HEK293 (cell line): ENCODE measurements at regions not wholly inside any gene's neighbourhood (a gene's known extent, or its start where the extent isn't known, plus 50 kb on each side); places are given as distances from the start of the nearest gene placed in this dataset.

ENCODE experiments used
- CTCF ChIA-PET: fragments of 350-600 bp; formaldehyde crosslinking; extraction: SDS; loops from one replicate; lab custom pipeline; 2021; ENCODE audit warnings: antibody characterized with exemption; lab: Yijun Ruan, JAX
- POLR2A ChIA-PET: fragments of 300-600 bp; formaldehyde crosslinking; extraction: SDS; loops from one replicate; lab custom pipeline; 2020; ENCODE audit warnings: antibody characterized with exemption, inconsistent platforms; lab: Yijun Ruan, JAX
- H3K27ac ChIP-seq: fragments of 200-500 bp; sonication (Bioruptor generic); 2 replicates; pipeline ENCODE4 v1.5.1; 2014; ENCODE audit warnings: low read depth, low read length, control low read depth, inconsistent platforms; ENCODE audit errors: extremely low read depth
- H3K36me3 ChIP-seq, 2 experiments: fragments of 200-500 bp in 1 of 2; sonication (Bioruptor generic) in 1 of 2; 1 replicate in 1 of 2; 2 replicates in 1 of 2; pipeline ENCODE4 v1.5.1; 2014 to 2017; ENCODE audit warnings: inconsistent platforms in 2 of 2, low read length in 2 of 2; ENCODE audit not compliant: control insufficient read depth in 2 of 2, insufficient read depth in 1 of 2
- H3K4me1 ChIP-seq: fragments of 200-500 bp; sonication (Bioruptor generic); 2 replicates; pipeline ENCODE4 v1.5.1; 2014; ENCODE audit warnings: mild to moderate bottlenecking, low read length, inconsistent platforms; ENCODE audit not compliant: control insufficient read depth, insufficient read depth
- H3K4me3 ChIP-seq: 2 replicates; pipeline ENCODE4 v1.5.1; 2011; ENCODE audit warnings: low read depth, mild to moderate bottlenecking, control low read depth, low read length, moderate library complexity
- H3K9me3 ChIP-seq: fragments of 200-500 bp; sonication (Bioruptor generic); 2 replicates; pipeline ENCODE4 v1.5.1; 2014; ENCODE audit warnings: low read depth, low read length, inconsistent platforms; ENCODE audit not compliant: control insufficient read depth, insufficient read depth
- CTCF ChIP-seq: fragments of 450-650 bp; formaldehyde crosslinking; IDR thresholded peaks from 2 replicates; pipeline ENCODE4 v1.5.1; 2016; ENCODE audit warnings: missing biosample characterization, missing genetic modification characterization
- GLI2 ChIP-seq: fragments of 450-650 bp; formaldehyde crosslinking; IDR thresholded peaks from 2 replicates; pipeline ENCODE4; 2017; ENCODE audit warnings: missing biosample characterization, missing genetic modification characterization, low read depth, borderline replicate concordance
- KLF8 ChIP-seq: fragments of 450-650 bp; formaldehyde crosslinking; IDR thresholded peaks from 2 replicates; pipeline ENCODE4 v1.5.1; 2016; ENCODE audit warnings: missing biosample characterization, missing genetic modification characterization
- MZF1 ChIP-seq: fragments of 450-650 bp; formaldehyde crosslinking; IDR thresholded peaks from 2 replicates; pipeline ENCODE4 v1.5.1; 2017; ENCODE audit warnings: missing biosample characterization, missing genetic modification characterization, borderline replicate concordance
- PRDM6 ChIP-seq: fragments of 450-650 bp; formaldehyde crosslinking; IDR thresholded peaks from 2 replicates; pipeline ENCODE4 v1.5.1; 2017; ENCODE audit warnings: missing biosample characterization, missing genetic modification characterization
- TRIM28 ChIP-seq: IDR thresholded peaks from 2 replicates; pipeline ENCODE4 v1.6.1; 2011; ENCODE audit warnings: low read length, control low read depth, borderline replicate concordance
- ZBTB10 ChIP-seq: fragments of 450-650 bp; formaldehyde crosslinking; IDR thresholded peaks from 2 replicates; pipeline ENCODE4 v1.5.1; 2016; ENCODE audit warnings: missing biosample characterization, missing genetic modification characterization
- ZBTB49 ChIP-seq: fragments of 450-650 bp; formaldehyde crosslinking; IDR thresholded peaks from 2 replicates; pipeline ENCODE4 v1.5.1; 2016; ENCODE audit warnings: missing biosample characterization, missing genetic modification characterization, low read depth
- ZNF148 ChIP-seq: fragments of 450-650 bp; formaldehyde crosslinking; IDR thresholded peaks from 2 replicates; pipeline ENCODE4 v1.5.0; 2017; ENCODE audit warnings: missing biosample characterization, missing genetic modification characterization, borderline replicate concordance
- ZNF2 ChIP-seq: fragments of 450-650 bp; formaldehyde crosslinking; IDR thresholded peaks from 2 replicates; pipeline ENCODE4 v1.5.1; 2016; ENCODE audit warnings: missing biosample characterization, missing genetic modification characterization
- ZNF202 ChIP-seq: fragments of 450-650 bp; formaldehyde crosslinking; IDR thresholded peaks from 2 replicates; pipeline ENCODE4 v1.5.1; 2016; ENCODE audit warnings: missing biosample characterization, missing genetic modification characterization, borderline replicate concordance
- ZNF404 ChIP-seq: fragments of 450-650 bp; formaldehyde crosslinking; IDR thresholded peaks from 2 replicates; pipeline ENCODE4 v1.5.1; 2017; ENCODE audit warnings: missing biosample characterization, missing genetic modification characterization
- ZNF433 ChIP-seq: fragments of 450-650 bp; formaldehyde crosslinking; IDR thresholded peaks from 2 replicates; pipeline ENCODE4 v1.5.1; 2016; ENCODE audit warnings: missing biosample characterization, missing genetic modification characterization, low read depth
- ZNF513 ChIP-seq: fragments of 450-650 bp; IDR thresholded peaks from 2 replicates; pipeline ENCODE4 v1.5.1; 2018; ENCODE audit warnings: missing biosample characterization, missing genetic modification characterization
- ZNF555 ChIP-seq: fragments of 450-650 bp; formaldehyde crosslinking; conservative IDR thresholded peaks from 2 replicates; pipeline ENCODE4 v1.5.1; 2017; ENCODE audit warnings: missing biosample characterization, mild to moderate bottlenecking, missing genetic modification characterization, inconsistent platforms
- ZNF561 ChIP-seq: fragments of 450-650 bp; IDR thresholded peaks from 2 replicates; pipeline ENCODE4 v1.5.1; 2018; ENCODE audit warnings: missing biosample characterization, missing genetic modification characterization, borderline replicate concordance
- ZNF585B ChIP-seq: fragments of 450-650 bp; formaldehyde crosslinking; IDR thresholded peaks from 2 replicates; pipeline ENCODE4 v1.5.1; 2016; ENCODE audit warnings: missing biosample characterization, missing genetic modification characterization
- ZNF791 ChIP-seq: fragments of 450-650 bp; formaldehyde crosslinking; IDR thresholded peaks from 2 replicates; pipeline ENCODE4 v1.5.1; 2016; ENCODE audit warnings: missing biosample characterization, missing genetic modification characterization

- Histone ChIP-seq H3K36me3 (no peaks in the 10 kb centered on the region), H3K27ac (no peak overlapping the region), H3K9me3 (no peaks in the 10 kb centered on the region), H3K4me1 (no peaks in the 10 kb centered on the region), H3K4me3 (no peak overlapping the region)
- TF ChIP-seq KLF8 (tag by site-specific recombination) (no peak), ZNF561 (tag by site-specific recombination) (no peak), ZNF555 (no peak), ZNF585B (tag by site-specific recombination) (no peak), GLI2 (tag by site-specific recombination) (no peak), ZNF202 (tag by site-specific recombination) (no peak), ZNF2 (tag by site-specific recombination) (no peak), CTCF (tag by site-specific recombination) (no peak), ZBTB10 (tag by site-specific recombination) (no peak), ZBTB49 (tag by site-specific recombination) (no peak), ZNF404 (tag by site-specific recombination) (no peak), ZNF148 (tag by site-specific recombination) (no peak), MZF1 (tag by site-specific recombination) (no peak), ZNF791 (tag by site-specific recombination) (no peak), ZNF433 (tag by site-specific recombination) (no peak), ZNF513 (tag by site-specific recombination) (no peak), TRIM28 (no peak), PRDM6 (tag by site-specific recombination) (no peak)
- ChIA-PET CTCF (no interaction called here), POLR2A (no interaction called here)
Observed at GRCh38 chr5:30809933-30810332, 383.6 kb upstream of the CDH6 start.
